WTC11 (cell line): ENCODE measurements at regions not wholly inside any gene's neighbourhood (a gene's known extent, or its start where the extent isn't known, plus 50 kb on each side); places are given as distances from the start of the nearest gene placed in this dataset.

Experiments used
- ATAC-seq: fragments of 200-7000 bp; cut with Tn5 transposase; 2 replicates; pipeline ENCODE4 v1.10.0; 2021; ENCODE audit warnings: mild to moderate bottlenecking, moderate library complexity
- CTCF ChIA-PET: fragments of 300-600 bp; sonication (Branson Sonifier 250); formaldehyde crosslinking; loops from one replicate; lab custom pipeline; 2021; ENCODE audit warnings: antibody characterized with exemption; lab: Charles Lee
- POLR2A ChIA-PET: fragments of 350-600 bp; sonication (Branson Sonifier 250); formaldehyde crosslinking; loops from one replicate; lab custom pipeline; 2021; ENCODE audit warnings: antibody characterized with exemption; lab: Charles Lee
- DNase-seq: peaks from one replicate; pipeline ENCODE4 v3.0.0; 2021; ENCODE audit warnings: low spot score
- H3K27ac Mint-ChIP-seq: 2 replicates; pipeline ENCODE4 v1.8.0; 2021; ENCODE audit warnings: mixed read lengths
- H3K27me3 Mint-ChIP-seq: 2 replicates; pipeline ENCODE4 v1.8.0; 2021; ENCODE audit warnings: low read depth, mild to moderate bottlenecking, moderate library complexity, mixed read lengths
- H3K36me3 Mint-ChIP-seq: 2 replicates; pipeline ENCODE4 v1.8.0; 2021; ENCODE audit warnings: mixed read lengths
- H3K4me1 Mint-ChIP-seq: 2 replicates; pipeline ENCODE4 v1.8.0; 2022; ENCODE audit warnings: mixed read lengths
- H3K4me3 Mint-ChIP-seq: 2 replicates; pipeline ENCODE4 v1.8.0; 2021; ENCODE audit warnings: mild to moderate bottlenecking, moderate library complexity, mixed read lengths
- H3K9me3 Mint-ChIP-seq: 2 replicates; pipeline ENCODE4 v1.8.0; 2021; ENCODE audit warnings: mixed read lengths
- CREM ChIP-seq: sonication (generic); formaldehyde crosslinking; IDR thresholded peaks from 2 replicates; pipeline ENCODE4 v1.8.1; 2022; ENCODE audit warnings: mild to moderate bottlenecking, missing genetic modification reagents, moderate library complexity
- ETV6 ChIP-seq: sonication (generic); formaldehyde crosslinking; IDR thresholded peaks from 2 replicates; pipeline ENCODE4 v1.8.1; 2022; ENCODE audit warnings: mild to moderate bottlenecking, missing genetic modification reagents
- FOXJ3 ChIP-seq: sonication (generic); formaldehyde crosslinking; IDR thresholded peaks from 2 replicates; pipeline ENCODE4 v1.9.0; 2021; ENCODE audit warnings: missing genetic modification reagents, mild to moderate bottlenecking, borderline replicate concordance
- FOXK1 ChIP-seq: sonication (generic); formaldehyde crosslinking; IDR thresholded peaks from 2 replicates; pipeline ENCODE4 v1.8.0; 2022; ENCODE audit warnings: mild to moderate bottlenecking, moderate library complexity, missing genetic modification reagents
- HMGA2 ChIP-seq: fragments of 250-450 bp; sonication (Bioruptor Pico); IDR thresholded peaks from 2 replicates; pipeline ENCODE4 v1.4.0; 2021; ENCODE audit warnings: mild to moderate bottlenecking, moderate library complexity
- IRF1 ChIP-seq: sonication (generic); formaldehyde crosslinking; IDR thresholded peaks from 2 replicates; pipeline ENCODE4 v1.8.0; 2023; ENCODE audit warnings: missing genetic modification reagents
- JUN ChIP-seq: sonication (generic); formaldehyde crosslinking; IDR thresholded peaks from 2 replicates; pipeline ENCODE4 v1.8.0; 2023; ENCODE audit warnings: mild to moderate bottlenecking, missing genetic modification reagents
- KAT7 ChIP-seq: sonication (generic); formaldehyde crosslinking; IDR thresholded peaks from 2 replicates; pipeline ENCODE4 v1.8.1; 2023; ENCODE audit warnings: missing genetic modification reagents, mild to moderate bottlenecking, borderline replicate concordance
- MLX ChIP-seq: sonication (generic); formaldehyde crosslinking; IDR thresholded peaks from 2 replicates; pipeline ENCODE4 v1.8.1; 2023; ENCODE audit warnings: mild to moderate bottlenecking, missing genetic modification reagents, moderate library complexity
- MXD4 ChIP-seq: fragments of 250-450 bp; sonication (Bioruptor Pico); IDR thresholded peaks from 2 replicates; pipeline ENCODE4 v1.8.0; 2021; ENCODE audit warnings: mild to moderate bottlenecking, moderate library complexity, borderline replicate concordance
- NFATC4 ChIP-seq: fragments of 250-450 bp; sonication (Bioruptor Pico); IDR thresholded peaks from 2 replicates; pipeline ENCODE4 v1.9.0; 2021; ENCODE audit warnings: mild to moderate bottlenecking
- NFE2L1 ChIP-seq: sonication (generic); formaldehyde crosslinking; IDR thresholded peaks from 2 replicates; pipeline ENCODE4 v1.8.1; 2023; ENCODE audit warnings: missing genetic modification reagents
- NFYB ChIP-seq: sonication (generic); formaldehyde crosslinking; conservative IDR thresholded peaks from 2 replicates; pipeline ENCODE4 v1.8.0; 2022; ENCODE audit warnings: low read depth, missing genetic modification reagents
- RORB ChIP-seq: fragments of 250-450 bp; sonication (Bioruptor Pico); IDR thresholded peaks from 2 replicates; pipeline ENCODE4 v1.9.0; 2021; ENCODE audit warnings: mild to moderate bottlenecking
- SMAD3 ChIP-seq: sonication (generic); formaldehyde crosslinking; IDR thresholded peaks from 2 replicates; pipeline ENCODE4 v1.8.0; 2022; ENCODE audit warnings: missing genetic modification reagents, mild to moderate bottlenecking, borderline replicate concordance
- SP1 ChIP-seq: sonication (generic); formaldehyde crosslinking; conservative IDR thresholded peaks from 2 replicates; pipeline ENCODE4 v1.8.1; 2022; ENCODE audit warnings: missing genetic modification reagents
- TCF7 ChIP-seq: sonication (generic); formaldehyde crosslinking; IDR thresholded peaks from 2 replicates; pipeline ENCODE4 v1.8.0; 2022; ENCODE audit warnings: mild to moderate bottlenecking, low read depth, missing genetic modification reagents, moderate library complexity
- TEAD1 ChIP-seq: sonication (generic); formaldehyde crosslinking; IDR thresholded peaks from 2 replicates; pipeline ENCODE4 v1.8.0; 2022; ENCODE audit warnings: mild to moderate bottlenecking, missing genetic modification reagents
- ZBTB43 ChIP-seq: sonication (generic); formaldehyde crosslinking; IDR thresholded peaks from 2 replicates; pipeline ENCODE4 v1.8.1; 2023; ENCODE audit warnings: mild to moderate bottlenecking, missing genetic modification reagents
- ZNF138 ChIP-seq: sonication (generic); formaldehyde crosslinking; conservative IDR thresholded peaks from 2 replicates; pipeline ENCODE4 v1.8.1; 2022; ENCODE audit warnings: mild to moderate bottlenecking, moderate library complexity, missing genetic modification reagents
- ZNF219 ChIP-seq: sonication (generic); formaldehyde crosslinking; IDR thresholded peaks from 2 replicates; pipeline ENCODE4 v1.8.0; 2023; ENCODE audit warnings: missing genetic modification reagents, mild to moderate bottlenecking, borderline replicate concordance
- ZNF512 ChIP-seq: sonication (generic); formaldehyde crosslinking; IDR thresholded peaks from 2 replicates; pipeline ENCODE4 v1.8.1; 2022; ENCODE audit warnings: missing genetic modification reagents, borderline replicate concordance
- TF ChIP-seq, protein P1 (sequence below): fragments of 250-450 bp; sonication (Bioruptor Pico); IDR thresholded peaks from 2 replicates; pipeline ENCODE4 v1.9.0; 2021; ENCODE audit warnings: mild to moderate bottlenecking
- TF ChIP-seq, protein P2 (sequence below): sonication (generic); formaldehyde crosslinking; IDR thresholded peaks from 2 replicates; pipeline ENCODE4 v1.8.0; 2022; ENCODE audit warnings: mild to moderate bottlenecking, missing genetic modification reagents

GRCh38 chr5:51651889-51652288 is 268.6 kb downstream of the ISL1 start:
- POLR2A ChIA-PET = no interaction called here

DNA sequence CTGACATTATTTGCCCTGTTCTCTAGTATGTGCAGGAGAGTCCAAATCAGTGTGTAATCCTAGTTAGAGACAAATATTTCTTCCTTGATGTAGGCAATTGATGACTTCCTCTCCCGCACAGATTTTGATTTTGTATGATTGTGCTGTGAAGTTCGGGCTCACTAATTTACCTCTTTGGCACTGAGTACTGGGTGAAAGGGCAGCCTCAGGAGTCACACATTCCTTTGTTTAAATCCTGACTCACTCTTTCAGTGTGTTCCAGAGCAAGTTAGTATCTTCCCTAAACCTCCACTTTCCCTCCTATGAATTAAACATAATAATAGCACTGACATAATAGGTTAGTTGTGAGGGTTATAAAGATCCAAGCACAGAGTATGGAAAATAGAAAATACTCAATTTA is 269.7 kb downstream of the ISL1 start:
- no peak for DNase-seq
- TF ChIP-seq, protein P1, sequence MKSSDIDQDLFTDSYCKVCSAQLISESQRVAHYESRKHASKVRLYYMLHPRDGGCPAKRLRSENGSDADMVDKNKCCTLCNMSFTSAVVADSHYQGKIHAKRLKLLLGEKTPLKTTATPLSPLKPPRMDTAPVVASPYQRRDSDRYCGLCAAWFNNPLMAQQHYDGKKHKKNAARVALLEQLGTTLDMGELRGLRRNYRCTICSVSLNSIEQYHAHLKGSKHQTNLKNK = no peak
- TF ChIP-seq FOXK1 (no peak), TEAD1 (CRISPR knock-in tag) (no peak), CREM (CRISPR knock-in tag) (no peak), FOXJ3 (CRISPR knock-in tag) (no peak), IRF1 (CRISPR knock-in tag) (no peak), SMAD3 (CRISPR knock-in tag) (no peak), JUN (CRISPR knock-in tag) (no peak), TCF7 (CRISPR knock-in tag) (no peak), ZNF512 (no peak)
- TF ChIP-seq, protein P2, sequence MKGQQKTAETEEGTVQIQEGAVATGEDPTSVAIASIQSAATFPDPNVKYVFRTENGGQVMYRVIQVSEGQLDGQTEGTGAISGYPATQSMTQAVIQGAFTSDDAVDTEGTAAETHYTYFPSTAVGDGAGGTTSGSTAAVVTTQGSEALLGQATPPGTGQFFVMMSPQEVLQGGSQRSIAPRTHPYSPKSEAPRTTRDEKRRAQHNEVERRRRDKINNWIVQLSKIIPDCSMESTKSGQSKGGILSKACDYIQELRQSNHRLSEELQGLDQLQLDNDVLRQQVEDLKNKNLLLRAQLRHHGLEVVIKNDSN (CRISPR knock-in tag) = no peak

More at GRCh38 chr5:51651889-51652288, 268.6 kb downstream of the ISL1 start:
- H3K4me3 Mint-ChIP-seq = no peak overlapping the region
- no peak for DNase-seq
- no peaks in the 10 kb centered on the region for H3K27me3 Mint-ChIP-seq
- no peak for TF ChIP-seq SP1 (CRISPR knock-in tag)
- no peak for TF ChIP-seq TCF7 (CRISPR knock-in tag)
- no peak for TF ChIP-seq MLX
- no peak for TF ChIP-seq NFYB (CRISPR knock-in tag)
- no peak for TF ChIP-seq ZNF138
- no peak for TF ChIP-seq ZNF219 (CRISPR knock-in tag)
- TF ChIP-seq, protein P1 = no peak
- TF ChIP-seq NFATC4 (CRISPR knock-in tag) = no peak
- no peak for TF ChIP-seq ZBTB43 (CRISPR knock-in tag)
- TF ChIP-seq ZNF512 = no peak
- TF ChIP-seq IRF1 (CRISPR knock-in tag) = no peak
- no peak for TF ChIP-seq HMGA2
- no peak for TF ChIP-seq RORB (CRISPR knock-in tag)
- TF ChIP-seq ETV6 (CRISPR knock-in tag) = no peak
- TF ChIP-seq MXD4 (CRISPR knock-in tag) = no peak
- TF ChIP-seq, protein P2 (CRISPR knock-in tag) = no peak
- no peak for TF ChIP-seq KAT7 (CRISPR knock-in tag)
- TF ChIP-seq NFE2L1 = no peak
- H3K36me3 Mint-ChIP-seq = no peaks in the 10 kb centered on the region
- CTCF ChIA-PET = no interaction called here
- peaks cover 5% of the 10 kb centered on the region for H3K4me1 Mint-ChIP-seq
- H3K27ac Mint-ChIP-seq = no peak overlapping the region
- peaks cover 5% of the 10 kb centered on the region for H3K9me3 Mint-ChIP-seq
- no peak for ATAC-seq

More for the DNA sequence above, 269.7 kb downstream of the ISL1 start:
- Mint-ChIP-seq H3K27me3 (no peaks in the 10 kb centered on the region), H3K4me1 (peaks cover 5% of the 10 kb centered on the region), H3K36me3 (no peaks in the 10 kb centered on the region), H3K27ac (no peak overlapping the region), H3K4me3 (no peak overlapping the region), H3K9me3 (no peaks in the 10 kb centered on the region)
- no peak for ATAC-seq
- ChIA-PET POLR2A (no interaction called here), CTCF (no interaction called here)
